ENCODE measurements at regions not wholly inside any gene's neighbourhood (a gene's known extent, or its start where the extent isn't known, plus 50 kb on each side); places are given as distances from the start of the nearest gene placed in this dataset.
"Not testable (repeated sequence)": the region's sequence is repeated elsewhere in the genome, so short reads cannot be mapped to it uniquely, and the experiment has no call there.

DNA sequence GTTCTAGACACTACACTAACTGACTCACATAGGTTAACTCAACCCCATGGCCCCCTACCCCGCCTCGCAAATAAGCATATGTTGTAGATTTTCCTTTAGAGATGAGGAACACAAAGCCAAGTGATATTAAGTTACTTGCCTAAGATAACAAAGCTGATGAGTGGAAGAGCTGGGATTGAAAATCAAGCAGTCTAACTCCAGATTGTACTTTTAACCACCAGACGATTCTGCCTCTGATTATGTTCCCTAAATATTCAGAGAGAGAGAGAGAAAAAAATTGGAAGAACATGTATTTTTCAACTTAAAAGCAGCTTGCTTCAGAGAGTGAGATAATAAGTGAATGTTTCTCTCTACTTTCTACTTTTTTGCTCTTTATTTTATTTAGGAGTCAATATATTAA is 66.9 kb upstream of the THBS1 start:
- no peak for DNase-seq
- no peak overlapping the region for H3K4me3 ChIP-seq (ENCODE audit: insufficient read depth, low read depth, low read length, poor library complexity, severe bottlenecking)
- no peaks in the 10 kb centered on the region for H3K36me3 ChIP-seq (ENCODE audit: control insufficient read depth, insufficient read depth, low read length)
- H3K4me1 ChIP-seq (ENCODE audit: control insufficient read depth, insufficient read depth, low read length, poor library complexity, severe bottlenecking), result no peaks in the 10 kb centered on the region
- peaks cover 5% of the 10 kb centered on the region for H3K27me3 ChIP-seq (replicated peaks; ENCODE audit: control insufficient read depth, insufficient read depth, low read length, poor library complexity, severe bottlenecking)
- H3K27ac ChIP-seq (ENCODE audit: insufficient read depth, low read length, poor library complexity, severe bottlenecking), result no peak overlapping the region
- no peaks in the 10 kb centered on the region for H3K9me3 ChIP-seq (ENCODE audit: control insufficient read depth, low read length)

DNA sequence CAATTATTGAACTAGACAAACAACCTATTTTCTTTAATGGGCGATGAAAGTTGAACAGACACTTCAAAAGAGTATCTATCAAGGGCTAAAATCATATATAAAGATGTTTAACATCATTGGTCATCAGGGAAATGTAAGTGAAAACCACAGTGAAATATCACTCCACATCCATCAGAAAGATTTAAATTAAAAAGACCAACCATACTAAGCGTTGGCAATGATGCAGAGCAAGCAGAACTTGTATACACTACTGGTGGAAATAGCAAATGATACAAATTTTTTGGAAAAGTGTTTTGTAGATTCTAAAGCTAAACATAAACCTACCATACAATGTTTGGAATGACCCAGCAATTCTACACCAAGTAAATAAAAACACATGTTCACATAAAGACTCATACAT is 65.9 kb upstream of the THBS1 start:
- no peak for DNase-seq
- H3K27me3 ChIP-seq (replicated peaks; ENCODE audit: control insufficient read depth, insufficient read depth, low read length, poor library complexity, severe bottlenecking), result peaks cover 5% of the 10 kb centered on the region
- no peaks in the 10 kb centered on the region for H3K9me3 ChIP-seq (ENCODE audit: control insufficient read depth, low read length)
- H3K4me3 ChIP-seq (ENCODE audit: insufficient read depth, low read depth, low read length, poor library complexity, severe bottlenecking), result no peak overlapping the region
- H3K4me1 ChIP-seq (ENCODE audit: control insufficient read depth, insufficient read depth, low read length, poor library complexity, severe bottlenecking), result no peaks in the 10 kb centered on the region
- no peaks in the 10 kb centered on the region for H3K36me3 ChIP-seq (ENCODE audit: control insufficient read depth, insufficient read depth, low read length)
- H3K27ac ChIP-seq (ENCODE audit: insufficient read depth, low read length, poor library complexity, severe bottlenecking), result no peak overlapping the region

DNA sequence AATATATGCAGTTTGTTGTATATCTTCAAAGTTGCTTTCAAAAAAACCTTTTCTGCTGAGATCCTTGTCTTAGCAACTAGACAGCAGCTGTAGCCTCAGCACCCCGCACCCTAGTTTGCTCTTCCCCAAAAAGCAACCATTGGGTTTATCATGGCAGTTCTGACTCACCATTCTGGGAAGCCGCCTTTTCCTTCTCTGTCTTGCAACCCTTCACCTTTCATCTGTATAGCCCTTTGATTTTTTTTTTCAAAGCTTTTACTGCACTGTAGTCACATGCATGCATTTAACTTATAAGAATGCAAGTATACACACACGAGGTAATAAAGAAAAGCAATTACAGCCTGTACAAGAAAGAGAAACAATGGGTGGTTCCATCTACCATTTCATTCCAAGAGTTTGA is 65.1 kb upstream of the THBS1 start:
- DNase-seq, result no peak
- Histone ChIP-seq H3K4me1 (ENCODE audit: control insufficient read depth, insufficient read depth, low read length, poor library complexity, severe bottlenecking) (no peaks in the 10 kb centered on the region), H3K9me3 (ENCODE audit: control insufficient read depth, low read length) (no peaks in the 10 kb centered on the region), H3K27me3 (replicated peaks; ENCODE audit: control insufficient read depth, insufficient read depth, low read length, poor library complexity, severe bottlenecking) (peaks cover 5% of the 10 kb centered on the region), H3K27ac (ENCODE audit: insufficient read depth, low read length, poor library complexity, severe bottlenecking) (no peak overlapping the region), H3K4me3 (ENCODE audit: insufficient read depth, low read depth, low read length, poor library complexity, severe bottlenecking) (no peak overlapping the region), H3K36me3 (ENCODE audit: control insufficient read depth, insufficient read depth, low read length) (no peaks in the 10 kb centered on the region)

DNA sequence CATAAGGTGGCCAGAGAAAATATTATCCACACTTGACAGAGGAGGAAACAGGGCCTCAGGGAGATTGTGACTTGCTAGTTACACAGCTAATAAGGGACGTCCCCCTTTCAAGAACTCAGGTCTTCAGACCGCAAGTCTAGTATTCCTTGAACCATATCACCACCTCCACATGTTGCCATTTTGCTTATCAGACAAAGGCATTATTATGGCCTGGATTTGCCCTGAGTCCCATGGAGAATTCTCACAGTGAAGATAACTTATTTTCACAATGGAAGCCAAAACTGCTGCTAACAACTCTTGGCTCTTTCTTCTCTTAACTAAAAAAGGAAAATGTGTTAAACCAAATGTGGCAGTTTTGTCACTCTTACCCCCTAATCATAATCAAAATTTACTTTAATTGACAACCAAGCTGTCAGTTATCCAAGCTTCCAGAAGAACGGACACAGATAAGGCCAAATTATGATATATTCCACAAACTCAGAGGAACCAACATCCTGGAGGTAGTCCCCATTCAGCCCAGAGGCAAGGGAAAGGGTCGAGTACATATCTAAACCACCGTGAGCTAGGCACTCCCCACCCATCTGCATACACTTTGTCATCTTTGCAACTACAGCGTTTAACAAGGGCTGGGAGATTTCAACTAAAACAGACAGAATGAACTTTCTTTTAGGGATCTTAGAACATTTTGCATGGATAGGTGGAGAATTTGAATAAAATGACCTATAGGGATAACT is 63.6 kb upstream of the THBS1 start:
- Histone ChIP-seq H3K36me3 (ENCODE audit: control insufficient read depth, insufficient read depth, low read length) (no peaks in the 10 kb centered on the region), H3K27me3 (replicated peaks; ENCODE audit: control insufficient read depth, insufficient read depth, low read length, poor library complexity, severe bottlenecking) (peaks cover 5% of the 10 kb centered on the region), H3K27ac (ENCODE audit: insufficient read depth, low read length, poor library complexity, severe bottlenecking) (no peak overlapping the region), H3K9me3 (ENCODE audit: control insufficient read depth, low read length) (no peaks in the 10 kb centered on the region), H3K4me1 (ENCODE audit: control insufficient read depth, insufficient read depth, low read length, poor library complexity, severe bottlenecking) (no peaks in the 10 kb centered on the region), H3K4me3 (ENCODE audit: insufficient read depth, low read depth, low read length, poor library complexity, severe bottlenecking) (no peak overlapping the region)
- no peak for DNase-seq

DNA sequence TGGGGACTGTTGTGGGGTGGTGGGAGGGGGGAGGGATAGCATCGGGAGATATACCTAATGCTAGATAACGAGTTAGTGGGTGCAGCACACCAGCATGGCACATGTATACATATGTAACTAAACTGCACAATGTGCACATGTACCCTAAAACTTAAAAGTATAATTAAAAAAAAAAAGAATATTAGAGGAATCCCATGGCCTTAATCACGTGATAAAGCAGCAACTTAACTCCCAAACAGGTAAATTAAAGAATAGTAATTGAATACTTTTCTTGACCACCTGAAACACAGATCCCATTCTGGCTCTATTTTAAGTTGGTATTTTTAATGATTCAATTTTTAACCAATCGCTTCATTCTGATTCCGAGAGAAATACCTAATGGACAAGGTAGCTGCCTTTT is 56.9 kb upstream of the THBS1 start:
- DNase-seq; H3K27ac ChIP-seq (ENCODE audit: insufficient read depth, low read length, poor library complexity, severe bottlenecking); H3K27me3 ChIP-seq (replicated peaks; ENCODE audit: control insufficient read depth, insufficient read depth, low read length, poor library complexity, severe bottlenecking); H3K4me1 ChIP-seq (ENCODE audit: control insufficient read depth, insufficient read depth, low read length, poor library complexity, severe bottlenecking); H3K36me3 ChIP-seq (ENCODE audit: control insufficient read depth, insufficient read depth, low read length); H3K9me3 ChIP-seq (ENCODE audit: control insufficient read depth, low read length); H3K4me3 ChIP-seq (ENCODE audit: insufficient read depth, low read depth, low read length, poor library complexity, severe bottlenecking): not testable (repeated sequence)

DNA sequence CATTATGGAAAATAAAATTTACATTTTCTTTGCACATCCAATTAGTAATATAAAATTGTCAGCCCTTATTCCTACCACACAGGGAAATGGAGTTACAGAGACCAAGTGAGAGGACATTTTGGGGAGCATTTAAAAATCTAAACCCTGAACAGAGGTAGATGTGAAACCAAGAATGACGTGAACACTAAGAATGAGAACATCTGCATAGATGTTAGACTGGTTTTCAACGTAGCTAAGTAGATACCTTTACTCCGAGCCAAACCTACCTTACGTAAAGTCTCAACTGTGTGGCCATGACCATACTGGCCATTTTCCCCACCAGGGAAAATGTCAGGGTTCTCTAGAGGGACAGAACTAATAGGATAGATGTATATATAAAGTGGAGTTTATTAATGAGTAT is 51.4 kb upstream of the THBS1 start:
- Histone ChIP-seq H3K27me3 (replicated peaks; ENCODE audit: control insufficient read depth, insufficient read depth, low read length, poor library complexity, severe bottlenecking) (no peaks in the 10 kb centered on the region), H3K27ac (ENCODE audit: insufficient read depth, low read length, poor library complexity, severe bottlenecking) (no peak overlapping the region), H3K4me1 (ENCODE audit: control insufficient read depth, insufficient read depth, low read length, poor library complexity, severe bottlenecking) (no peaks in the 10 kb centered on the region), H3K36me3 (ENCODE audit: control insufficient read depth, insufficient read depth, low read length) (no peaks in the 10 kb centered on the region), H3K9me3 (ENCODE audit: control insufficient read depth, low read length) (no peaks in the 10 kb centered on the region), H3K4me3 (ENCODE audit: insufficient read depth, low read depth, low read length, poor library complexity, severe bottlenecking) (no peak overlapping the region)
- no peak for DNase-seq

DNA sequence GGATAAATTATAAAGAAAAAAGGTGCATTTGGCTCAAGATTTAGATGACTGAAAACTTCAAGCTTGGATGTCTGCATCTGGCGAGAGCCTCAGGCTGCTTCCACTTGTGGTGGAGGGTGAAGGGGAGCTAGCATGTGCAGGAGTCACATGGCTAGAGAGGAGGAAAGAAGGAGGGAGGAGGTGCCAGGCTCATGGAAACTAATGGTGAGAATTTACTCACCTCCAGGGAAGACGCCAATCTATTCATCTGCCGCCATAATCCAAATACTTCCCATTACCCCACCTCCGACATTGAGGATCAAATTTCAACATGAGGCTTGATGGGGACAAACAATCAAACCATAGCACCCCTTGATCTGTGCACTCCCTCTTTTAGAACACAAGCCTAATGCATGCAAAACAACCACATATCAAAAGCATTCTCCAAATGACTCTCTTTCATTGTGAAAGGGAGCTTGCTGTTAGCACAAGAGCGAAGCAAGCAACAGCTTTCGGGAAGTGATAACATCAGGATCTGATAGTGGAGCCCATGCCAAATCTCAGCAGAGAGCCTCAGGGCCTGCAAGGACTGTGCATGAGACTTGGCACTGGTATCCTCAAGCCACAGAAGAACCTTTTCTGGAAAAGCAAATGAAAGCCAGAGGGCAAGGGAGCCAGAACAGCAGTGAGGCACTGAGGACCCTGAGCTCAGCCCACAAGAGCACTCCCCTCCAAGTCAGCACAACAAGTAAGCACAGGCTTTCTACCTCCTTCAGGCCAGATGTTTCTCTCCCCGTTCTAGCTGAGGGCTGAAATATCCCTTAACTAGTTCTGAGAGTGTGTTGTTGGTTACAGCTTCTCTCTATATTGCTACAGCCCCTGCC is 50.2 kb upstream of the THBS1 start:
- Histone ChIP-seq H3K27me3 (replicated peaks; ENCODE audit: control insufficient read depth, insufficient read depth, low read length, poor library complexity, severe bottlenecking) (no peaks in the 10 kb centered on the region), H3K36me3 (ENCODE audit: control insufficient read depth, insufficient read depth, low read length) (no peaks in the 10 kb centered on the region), H3K9me3 (ENCODE audit: control insufficient read depth, low read length) (no peaks in the 10 kb centered on the region), H3K4me3 (ENCODE audit: insufficient read depth, low read depth, low read length, poor library complexity, severe bottlenecking) (no peak overlapping the region), H3K4me1 (ENCODE audit: control insufficient read depth, insufficient read depth, low read length, poor library complexity, severe bottlenecking) (no peaks in the 10 kb centered on the region), H3K27ac (ENCODE audit: insufficient read depth, low read length, poor library complexity, severe bottlenecking) (no peak overlapping the region)
- DNase-seq, result no peak
